GM21737 (cell line): ENCODE measurements at regions not wholly inside any gene's neighbourhood (a gene's known extent, or its start where the extent isn't known, plus 50 kb on each side); places are given as distances from the start of the nearest gene placed in this dataset.

ENCODE experiments used
- ATAC-seq: cut with Tn5 transposase; IDR thresholded peaks from one replicate; pipeline ENCODE4 v1.9.1; 2021; ENCODE audit warnings: mild to moderate bottlenecking, moderate library complexity; ENCODE audit not compliant: unreplicated experiment

DNA sequence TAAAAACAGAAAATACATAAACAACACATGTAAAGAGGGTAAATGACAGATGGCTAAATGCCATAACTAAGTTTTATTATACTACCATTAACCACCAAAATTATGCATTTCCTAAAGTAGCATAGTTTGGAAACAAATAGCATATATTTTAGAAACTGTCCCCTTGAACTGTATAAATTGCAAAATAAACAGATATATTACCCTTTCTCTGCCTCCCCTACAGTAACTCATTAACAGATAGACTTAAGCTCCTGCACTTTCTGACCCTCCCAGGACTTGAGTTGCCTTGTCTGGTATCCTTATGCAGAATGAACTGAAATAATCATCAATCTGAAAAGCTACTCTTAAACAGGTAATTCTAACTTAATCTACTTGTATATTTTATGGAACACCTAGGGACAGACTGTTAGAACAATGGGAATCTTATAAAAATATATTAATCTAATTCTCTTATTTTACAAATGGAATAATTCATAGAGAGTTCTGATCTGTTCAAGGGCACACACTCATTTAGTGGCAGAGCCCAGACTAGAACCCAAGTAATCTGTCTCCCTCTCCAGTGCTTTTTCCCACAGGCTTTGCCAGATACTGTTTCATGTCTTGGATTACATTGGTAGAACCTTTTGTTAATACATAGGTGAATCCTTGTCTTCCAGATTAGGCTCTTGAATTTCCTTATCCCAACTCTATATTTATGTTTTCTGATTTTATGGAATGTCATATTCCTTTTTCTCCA, 50.6 kb upstream of the LOC128125822 start:
- no peak for ATAC-seq
